Activated CD4-positive, alpha-beta T cell treated with anti-CD3 and anti-CD28 coated beads for 48 hours (primary cell): ENCODE measurements at regions not wholly inside any gene's neighbourhood (a gene's known extent, or its start where the extent isn't known, plus 50 kb on each side); places are given as distances from the start of the nearest gene placed in this dataset.
"Not testable (repeated sequence)": the region's sequence is repeated elsewhere in the genome, so short reads cannot be mapped to it uniquely, and the experiment has no call there.

Experiments used
- DNase-seq: peaks from one replicate; pipeline ENCODE4 v3.0.0-alpha.2; 2020

- no peak for DNase-seq
Observed at GRCh38 chr7:17559388-17559787, 260.9 kb downstream of the AHR start.

DNA sequence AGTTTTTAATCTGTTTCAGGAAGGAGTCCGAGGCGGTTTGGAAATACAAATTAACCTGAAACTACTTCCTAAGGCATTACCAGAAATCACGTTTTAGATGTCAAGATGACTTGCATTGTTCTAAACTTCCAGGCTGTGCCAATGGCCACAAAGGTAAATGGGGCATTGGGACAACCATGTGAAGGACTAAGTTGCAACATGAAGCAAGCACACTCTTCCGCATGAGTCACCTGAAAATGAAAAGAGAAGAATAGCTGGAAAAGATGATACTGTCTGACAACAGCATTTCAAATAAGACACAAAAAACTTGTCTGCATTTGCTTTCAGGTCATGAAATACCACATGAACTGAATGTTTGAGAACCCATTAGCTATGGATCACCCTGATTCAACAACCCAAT lies 262.1 kb downstream of the AHR start:
- DNase-seq, result no peak

DNA sequence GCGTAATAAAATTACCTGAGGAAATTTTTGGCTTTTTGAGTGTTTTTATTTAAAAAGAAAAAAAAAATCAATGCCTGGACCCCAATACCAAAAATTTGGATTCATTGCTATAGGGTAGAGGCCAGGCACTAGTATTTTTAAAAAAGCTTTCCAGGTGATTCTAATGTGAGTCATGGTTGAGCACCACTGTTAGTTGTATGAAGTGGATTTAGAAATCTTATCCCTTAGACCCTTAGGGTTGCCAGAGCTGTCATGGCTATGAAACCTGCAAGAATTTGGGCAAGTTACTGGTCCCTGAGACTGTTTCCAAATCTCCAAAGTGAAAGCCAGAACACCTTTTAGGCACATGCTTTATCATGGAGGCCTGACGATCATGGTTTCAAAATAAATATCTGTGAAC lies 262.5 kb downstream of the AHR start:
- DNase-seq, result no peak

DNA sequence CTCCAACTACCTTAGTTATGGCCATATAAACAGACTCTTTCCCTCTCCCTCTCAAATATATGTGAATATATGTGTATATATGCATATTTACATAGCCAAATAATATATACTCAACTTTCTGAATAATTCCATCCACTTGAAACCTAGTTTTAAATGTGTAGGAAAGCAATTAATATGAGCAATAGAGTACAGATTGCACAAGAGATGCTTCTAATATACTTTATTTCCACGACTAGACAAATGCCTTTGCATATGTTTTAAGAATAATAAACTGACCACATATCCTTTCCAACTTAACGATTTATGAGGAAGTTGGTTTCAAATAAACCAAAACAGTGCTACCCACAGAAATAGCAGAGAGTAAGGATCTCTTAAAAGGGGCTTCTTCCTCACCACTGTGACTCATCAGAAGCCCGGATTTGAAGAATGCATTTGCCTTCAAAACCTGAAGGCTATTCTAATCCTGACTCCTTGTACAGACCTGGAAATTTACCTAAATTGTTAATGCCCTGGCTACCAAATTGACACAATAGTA lies 266.3 kb downstream of the AHR start:
- no peak for DNase-seq

DNA sequence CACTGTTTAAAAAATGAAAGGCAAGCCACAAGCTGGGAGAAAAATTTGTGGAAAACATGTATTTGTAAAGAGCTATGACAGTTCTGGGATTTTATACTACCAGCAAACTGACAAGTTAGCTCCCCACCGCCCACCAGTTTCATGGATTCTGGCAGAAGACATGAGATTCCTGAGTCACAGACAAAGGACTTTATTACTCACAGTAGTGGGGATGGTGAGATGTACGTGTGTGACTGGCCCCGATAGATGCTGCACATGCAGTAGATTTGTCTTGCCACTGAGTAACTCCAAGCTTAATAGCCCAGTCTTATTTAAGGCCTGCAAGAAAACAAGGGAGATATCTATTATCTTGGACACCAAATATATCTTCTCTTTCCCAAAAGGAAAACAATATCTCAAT lies 281.7 kb downstream of the AHR start:
- peak; percentile 22 for DNase-seq

DNA sequence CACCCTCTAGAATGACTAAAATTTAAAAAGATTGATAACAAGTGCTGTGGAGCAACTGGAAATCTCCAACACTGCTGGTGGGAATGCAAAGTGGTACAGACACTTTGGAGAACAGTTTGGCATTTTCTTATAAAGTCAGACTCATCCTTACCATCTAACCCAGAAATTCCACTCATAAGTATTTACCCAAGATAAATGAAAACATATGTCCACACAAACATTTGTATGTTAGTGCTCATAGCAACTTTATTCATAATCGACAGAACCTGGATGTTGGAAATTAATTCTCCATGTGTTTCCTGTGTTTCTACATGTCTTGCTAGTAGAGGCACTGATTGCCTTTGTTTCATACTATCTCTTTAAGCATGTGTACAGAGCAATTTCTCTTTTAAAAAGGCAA lies 282.4 kb downstream of the AHR start:
- no peak for DNase-seq

- no peak for DNase-seq
Observed at GRCh38 chr7:17581301-17581700, 282.8 kb downstream of the AHR start.

DNA sequence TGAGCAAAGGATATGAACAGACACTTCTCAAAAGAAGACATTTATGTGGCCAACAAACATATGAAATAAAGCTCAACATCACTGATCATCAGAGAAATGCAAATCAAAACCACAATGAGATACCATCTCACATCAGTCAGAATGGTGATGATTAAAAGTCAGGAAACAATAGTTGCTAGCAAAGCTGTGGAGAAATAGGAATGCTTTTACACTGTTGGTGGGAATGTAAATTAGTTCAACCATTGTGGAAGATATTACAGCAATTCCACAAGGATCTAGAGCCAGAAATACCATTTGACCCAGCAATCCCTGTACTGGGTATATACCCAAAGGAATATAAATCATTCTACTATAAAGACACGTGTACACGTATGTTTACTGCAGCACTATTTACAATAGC lies 284.2 kb downstream of the AHR start:
- DNase-seq, result not testable (repeated sequence)

DNA sequence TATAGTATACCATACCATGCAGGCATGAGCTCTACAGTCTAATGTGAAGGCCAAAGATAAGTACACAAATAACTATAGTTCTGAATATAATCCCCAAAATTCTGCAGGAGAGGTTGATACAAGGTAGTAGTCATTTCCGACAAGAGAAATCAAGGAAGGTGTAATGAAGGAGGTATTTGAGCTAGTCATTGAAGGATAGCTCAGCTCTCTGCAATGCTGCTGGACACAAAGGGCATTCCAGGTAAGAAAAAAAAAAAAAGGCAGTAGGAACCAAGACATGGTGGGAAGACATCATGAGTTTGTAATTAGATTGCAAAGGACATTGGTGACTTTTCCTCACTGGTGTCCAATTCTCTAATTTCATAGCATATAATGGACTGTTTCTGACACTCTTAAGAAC lies 285.3 kb downstream of the AHR start:
- no peak for DNase-seq

- no peak for DNase-seq
Observed at GRCh38 chr7:17584822-17585221, 286.4 kb downstream of the AHR start.

- no peak for DNase-seq
Observed at GRCh38 chr7:17586711-17587110, 288.3 kb downstream of the AHR start.

DNA sequence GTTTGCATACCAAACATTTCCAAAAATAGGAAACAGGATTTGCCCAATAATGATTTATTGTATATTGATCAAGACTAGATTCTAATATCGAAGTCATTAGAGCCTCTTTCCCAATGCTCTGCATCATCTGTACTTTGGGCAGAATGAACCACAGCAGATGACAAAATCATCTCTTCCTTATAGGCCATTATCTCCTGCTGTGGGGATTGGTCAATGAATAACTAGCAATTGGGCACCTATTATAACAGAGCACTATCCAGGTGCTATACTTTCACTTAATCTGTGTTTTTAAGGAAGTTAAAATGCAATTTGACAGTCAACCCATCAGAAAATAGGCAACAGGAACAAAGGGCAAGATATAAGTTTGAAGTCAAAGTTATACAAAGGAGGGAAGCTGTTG lies 290.3 kb downstream of the AHR start:
- no peak for DNase-seq

DNA sequence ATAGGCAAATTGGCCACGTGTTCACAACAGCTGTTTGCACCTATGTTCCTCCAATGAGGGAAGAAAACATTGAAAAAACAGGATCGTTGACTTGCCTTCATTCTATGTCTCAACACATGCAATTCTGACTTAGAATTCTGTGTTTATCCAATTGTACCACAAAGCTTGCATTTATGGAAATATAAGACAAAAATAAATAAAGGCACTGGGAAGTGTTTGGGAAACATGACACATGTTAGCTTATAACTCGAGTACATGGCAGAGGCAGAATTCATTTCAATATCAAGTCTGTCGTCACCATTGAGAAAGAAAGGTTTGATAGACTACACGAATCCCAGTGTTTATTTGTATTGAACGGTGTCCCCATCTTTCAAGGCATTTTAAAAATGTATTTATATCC lies 291.2 kb downstream of the AHR start:
- DNase-seq, result no peak

GRCh38 chr7:17590221-17590620 lies 291.8 kb downstream of the AHR start:
- DNase-seq, result no peak

DNA sequence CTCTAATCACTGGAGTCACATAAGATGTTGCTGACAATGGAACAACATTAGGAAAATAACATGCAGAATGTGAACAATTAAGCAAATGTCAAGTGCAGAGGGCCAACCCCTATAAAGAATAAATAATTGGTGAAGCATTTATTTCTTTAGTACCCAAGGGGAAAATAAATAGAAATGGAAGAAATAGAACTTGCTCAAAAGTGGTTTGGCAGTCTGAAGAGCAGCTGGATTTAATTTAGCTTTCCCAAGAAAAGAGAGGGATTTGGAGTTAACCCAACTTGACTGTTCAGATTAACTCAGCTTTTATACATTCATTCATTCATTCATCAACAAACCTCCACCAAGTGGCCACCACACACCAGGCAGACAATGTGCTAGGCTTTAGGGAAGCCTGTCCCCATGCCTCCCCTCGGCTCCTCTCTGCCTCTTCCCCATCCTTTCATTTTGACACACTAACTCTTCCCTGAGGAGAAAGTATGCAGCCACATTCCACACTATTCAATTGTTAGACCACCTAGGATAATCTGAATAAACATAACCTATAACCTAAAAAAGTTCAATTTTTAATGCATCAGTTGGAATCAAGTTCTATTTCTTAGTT lies 295.5 kb downstream of the AHR start:
- no peak for DNase-seq

GRCh38 chr7:17595546-17595945 lies 297.1 kb downstream of the AHR start:
- no peak for DNase-seq

GRCh38 chr7:17598305-17598704 lies 299.9 kb downstream of the AHR start:
- DNase-seq, result no peak

DNA sequence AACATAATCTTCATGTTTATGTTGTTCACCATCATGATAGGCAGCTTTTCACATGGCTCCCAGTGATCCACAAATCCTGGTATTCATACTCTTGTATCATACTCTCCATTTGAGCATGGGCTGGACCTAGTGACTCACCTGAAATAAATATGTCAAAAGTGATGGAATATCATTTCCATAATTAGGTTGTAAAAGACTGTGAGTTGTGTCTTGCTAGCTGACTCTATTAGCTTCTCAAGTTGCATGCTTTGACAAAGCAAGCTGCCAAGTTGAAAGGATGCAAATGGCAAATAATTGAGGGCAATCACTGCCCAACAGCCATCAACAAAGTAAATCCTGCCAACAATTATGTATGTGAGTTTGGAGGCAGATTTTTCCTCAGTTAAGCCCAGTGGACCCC lies 300.4 kb downstream of the AHR start:
- no peak for DNase-seq

DNA sequence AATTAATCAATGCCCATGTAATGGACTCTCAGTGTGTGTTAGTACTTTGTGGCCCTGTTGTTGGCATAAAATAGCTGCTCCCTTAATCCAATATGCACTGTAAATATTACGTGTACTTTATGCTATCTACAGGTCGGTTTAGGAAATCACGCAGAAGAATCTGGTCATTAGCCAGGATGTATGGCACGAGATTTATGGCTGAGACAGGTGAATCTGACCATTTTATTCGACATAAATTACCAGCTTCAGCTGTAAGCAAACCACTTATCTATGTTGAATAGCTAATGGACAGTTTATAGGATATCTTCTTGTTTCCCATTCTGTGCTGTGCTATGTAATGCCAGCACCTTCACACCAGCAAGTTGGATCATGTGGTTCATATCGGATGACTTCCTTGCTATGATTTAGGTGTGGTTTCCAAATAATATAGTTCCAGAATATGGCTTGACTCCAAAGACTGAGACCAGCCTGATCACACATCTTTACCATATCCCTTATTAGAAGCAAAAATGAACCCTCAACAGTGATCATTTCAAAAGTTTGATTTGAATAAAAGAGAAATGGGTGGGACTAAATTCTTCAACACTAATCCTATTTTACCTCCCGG lies 301.4 kb downstream of the AHR start:
- DNase-seq, result no peak

DNA sequence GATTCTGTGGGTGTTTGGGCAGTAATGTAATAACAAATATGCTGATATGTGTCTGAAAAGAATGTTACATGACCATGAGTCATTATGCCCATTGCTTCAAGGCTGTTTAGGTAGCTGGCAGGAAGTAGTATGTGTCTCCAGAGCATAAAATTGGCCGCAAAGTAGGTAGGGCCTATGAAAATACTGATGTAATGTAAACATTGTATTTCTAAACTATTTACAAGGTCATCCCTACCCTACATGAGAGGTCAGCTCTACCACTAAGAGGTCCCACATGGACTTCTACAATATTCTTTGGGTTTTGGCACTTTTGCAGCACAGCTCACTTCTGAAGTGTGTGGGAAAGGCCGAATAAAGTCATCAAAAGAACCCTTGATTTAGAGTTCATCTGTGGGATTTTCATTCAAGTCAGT lies 301.9 kb downstream of the AHR start:
- DNase-seq, result no peak

- no peak for DNase-seq
Observed at GRCh38 chr7:17601921-17602320, 303.5 kb downstream of the AHR start.

DNA sequence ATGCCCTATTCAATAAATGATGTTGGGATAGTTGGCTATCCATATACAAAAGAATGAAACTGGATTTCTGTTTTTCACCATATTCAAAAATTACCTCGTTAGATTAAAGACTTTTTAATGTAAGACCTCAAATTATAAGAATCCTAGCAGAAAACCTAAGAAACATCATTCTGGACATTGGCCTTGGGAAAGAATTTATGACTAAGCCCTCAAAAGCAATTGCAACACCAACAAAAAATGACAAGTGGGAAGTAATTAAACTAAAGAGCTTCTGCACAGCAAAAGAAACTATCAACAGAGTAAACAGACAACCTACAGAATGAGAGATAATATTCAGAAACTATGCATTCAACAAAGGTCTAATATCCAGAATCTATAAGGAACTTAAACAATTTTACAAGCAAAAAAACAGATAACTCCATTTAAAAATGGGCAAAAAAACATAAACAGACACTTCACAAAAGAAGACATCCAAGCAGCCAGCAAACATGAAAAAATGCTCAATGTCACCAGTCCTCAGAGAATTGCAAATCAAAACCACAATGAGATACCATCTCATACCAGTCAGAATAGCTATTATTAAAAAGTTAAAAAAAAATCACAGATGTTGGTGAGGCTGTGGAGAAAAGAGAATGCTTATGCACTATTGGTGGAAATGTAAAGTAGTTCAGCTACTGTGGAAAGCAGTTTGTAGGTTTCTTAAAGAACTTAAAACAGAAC lies 309.8 kb downstream of the AHR start:
- no peak for DNase-seq

DNA sequence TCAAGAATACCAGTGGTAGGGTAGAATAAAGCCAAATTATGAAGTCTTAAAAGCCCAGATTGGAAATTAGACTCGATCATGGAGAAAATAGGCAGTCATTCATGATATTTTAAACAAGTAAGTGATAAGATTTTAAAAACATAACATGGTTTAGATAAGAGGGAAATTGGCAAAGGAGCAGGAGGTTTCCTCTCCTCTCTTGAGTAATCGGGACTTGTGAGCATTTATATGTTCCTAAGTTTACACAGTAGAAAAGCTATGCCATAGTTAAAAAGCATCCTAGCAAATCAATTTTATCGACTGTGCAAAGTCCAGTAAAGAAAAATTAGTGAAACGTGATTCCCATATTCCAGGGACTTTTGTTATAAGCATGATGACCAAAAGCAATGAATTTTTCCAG lies 313.2 kb downstream of the AHR start:
- DNase-seq, result no peak

DNA sequence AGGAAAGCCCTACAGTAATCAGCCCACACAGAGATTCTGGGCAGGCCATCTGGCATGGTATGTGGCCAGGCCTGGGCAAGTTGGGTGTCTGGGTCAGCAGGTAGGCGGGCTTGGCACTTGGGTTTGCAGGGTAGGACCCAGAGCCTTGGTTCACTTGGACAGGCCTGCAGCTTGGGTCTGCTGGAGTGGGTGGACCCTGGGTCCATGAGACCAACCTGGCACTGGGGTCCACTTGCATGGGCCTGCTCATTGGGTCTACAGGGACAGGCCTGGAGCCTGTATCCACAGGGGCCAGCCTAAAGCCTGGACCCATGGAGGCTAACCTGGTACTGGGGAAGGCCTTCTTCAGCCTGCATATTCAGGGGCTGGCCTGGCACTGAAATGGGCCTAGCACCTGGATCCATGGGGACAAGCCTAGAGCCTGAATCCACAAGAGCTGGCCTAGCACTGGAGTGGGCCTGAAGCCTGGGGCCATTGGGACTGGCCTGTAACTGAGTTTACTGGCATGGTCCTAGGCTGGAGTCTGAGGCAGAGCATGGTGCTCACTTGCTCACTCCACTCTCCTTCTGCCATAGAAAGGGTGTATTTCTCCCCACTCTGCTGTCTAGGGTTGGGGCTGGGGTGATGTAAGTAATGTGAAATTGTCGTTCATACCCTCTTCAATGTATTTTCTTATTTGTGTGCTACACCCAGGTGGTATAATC lies 315.0 kb downstream of the AHR start:
- DNase-seq, result no peak
